Cardiac fibroblast (primary cell): ENCODE measurements at regions not wholly inside any gene's neighbourhood (a gene's known extent, or its start where the extent isn't known, plus 50 kb on each side); places are given as distances from the start of the nearest gene placed in this dataset.

Source experiments
- DNase-seq, 2 donors: peaks; one replicate each; pipeline versions ENCODE4 v3.0.0 to v3.0.0-alpha.2; 2010; ENCODE audit warnings: low read depth in 2 of 2
- H3K4me3 ChIP-seq, 2 donors: replicated peaks in 1 of 2; 1 replicate in 1 of 2; 2 replicates in 1 of 2; pipeline ENCODE4 v1.5.1; 2011; ENCODE audit warnings: low read depth in 2 of 2, low read length in 2 of 2, mild to moderate bottlenecking in 2 of 2, moderate library complexity in 1 of 2
- TF ChIP-seq, protein P1 (sequence below): IDR thresholded peaks from one replicate; pipeline ENCODE4 v1.5.1; 2011; ENCODE audit warnings: low read depth, mild to moderate bottlenecking, low read length, inconsistent platforms

DNA sequence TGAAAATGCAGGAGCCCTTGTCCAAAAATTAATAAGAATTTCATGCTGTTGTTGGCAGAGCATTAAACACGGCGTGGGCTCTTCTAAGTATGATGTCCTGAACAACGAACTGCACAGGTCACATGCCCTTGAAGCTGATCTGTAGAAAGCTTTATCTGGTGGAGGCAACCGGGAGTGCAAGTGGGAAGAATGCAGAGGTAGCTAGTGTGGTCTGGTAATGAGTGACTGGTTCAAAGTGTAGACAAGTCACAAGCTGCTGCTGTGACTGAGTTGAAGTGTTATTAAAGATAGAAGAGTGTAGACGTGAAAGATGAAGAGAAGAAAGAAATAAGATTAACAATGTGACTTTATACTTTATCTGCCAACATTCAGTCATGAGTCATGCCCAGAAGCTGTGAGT is 361.9 kb downstream of the TTLL7 start:
- DNase-seq: no peak
- TF ChIP-seq, protein P1, sequence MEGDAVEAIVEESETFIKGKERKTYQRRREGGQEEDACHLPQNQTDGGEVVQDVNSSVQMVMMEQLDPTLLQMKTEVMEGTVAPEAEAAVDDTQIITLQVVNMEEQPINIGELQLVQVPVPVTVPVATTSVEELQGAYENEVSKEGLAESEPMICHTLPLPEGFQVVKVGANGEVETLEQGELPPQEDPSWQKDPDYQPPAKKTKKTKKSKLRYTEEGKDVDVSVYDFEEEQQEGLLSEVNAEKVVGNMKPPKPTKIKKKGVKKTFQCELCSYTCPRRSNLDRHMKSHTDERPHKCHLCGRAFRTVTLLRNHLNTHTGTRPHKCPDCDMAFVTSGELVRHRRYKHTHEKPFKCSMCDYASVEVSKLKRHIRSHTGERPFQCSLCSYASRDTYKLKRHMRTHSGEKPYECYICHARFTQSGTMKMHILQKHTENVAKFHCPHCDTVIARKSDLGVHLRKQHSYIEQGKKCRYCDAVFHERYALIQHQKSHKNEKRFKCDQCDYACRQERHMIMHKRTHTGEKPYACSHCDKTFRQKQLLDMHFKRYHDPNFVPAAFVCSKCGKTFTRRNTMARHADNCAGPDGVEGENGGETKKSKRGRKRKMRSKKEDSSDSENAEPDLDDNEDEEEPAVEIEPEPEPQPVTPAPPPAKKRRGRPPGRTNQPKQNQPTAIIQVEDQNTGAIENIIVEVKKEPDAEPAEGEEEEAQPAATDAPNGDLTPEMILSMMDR: no peak
- H3K4me3 ChIP-seq: no peak overlapping the region

DNA sequence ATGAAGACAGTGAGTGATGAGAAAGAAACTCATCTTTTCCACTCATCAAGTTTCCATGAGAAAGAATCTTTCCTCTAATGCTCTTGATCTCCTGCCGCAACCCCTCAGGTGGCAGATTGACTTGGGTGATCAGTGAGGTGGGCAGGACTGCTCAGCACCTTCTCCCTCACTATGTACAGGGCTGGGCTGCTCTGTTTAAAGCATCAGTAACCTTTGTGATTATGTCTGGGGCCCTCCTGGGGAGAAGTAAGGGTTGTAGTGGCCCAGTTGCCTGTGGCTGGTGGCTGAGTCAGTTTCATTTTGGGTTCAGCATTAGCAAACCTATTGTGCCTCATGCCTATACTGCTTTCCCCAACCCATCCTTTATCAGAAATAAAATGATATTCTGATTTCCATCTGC is 366.0 kb downstream of the TTLL7 start:
- H3K4me3 ChIP-seq: no peak overlapping the region
- TF ChIP-seq, protein P1: no peak
- no peak for DNase-seq

DNA sequence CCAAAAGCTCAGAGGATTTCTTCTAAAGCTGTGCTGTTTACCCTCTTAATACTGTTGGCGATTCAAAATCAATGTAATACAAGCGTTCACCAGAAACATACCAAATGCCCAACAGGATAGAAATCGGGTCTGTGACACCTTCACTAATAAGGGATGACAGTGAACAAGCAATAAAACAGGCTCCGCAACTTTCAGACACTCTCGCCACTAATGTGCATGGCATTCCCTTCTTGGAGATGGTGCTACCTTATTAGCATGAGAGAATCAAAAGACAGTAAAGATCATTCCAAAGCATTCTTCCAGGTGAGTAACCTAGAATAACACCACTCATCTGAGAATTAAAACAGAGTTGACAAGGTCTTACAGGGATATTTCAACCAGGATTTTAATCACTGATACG is 367.1 kb downstream of the TTLL7 start:
- H3K4me3 ChIP-seq: no peak overlapping the region
- no peak for DNase-seq

DNA sequence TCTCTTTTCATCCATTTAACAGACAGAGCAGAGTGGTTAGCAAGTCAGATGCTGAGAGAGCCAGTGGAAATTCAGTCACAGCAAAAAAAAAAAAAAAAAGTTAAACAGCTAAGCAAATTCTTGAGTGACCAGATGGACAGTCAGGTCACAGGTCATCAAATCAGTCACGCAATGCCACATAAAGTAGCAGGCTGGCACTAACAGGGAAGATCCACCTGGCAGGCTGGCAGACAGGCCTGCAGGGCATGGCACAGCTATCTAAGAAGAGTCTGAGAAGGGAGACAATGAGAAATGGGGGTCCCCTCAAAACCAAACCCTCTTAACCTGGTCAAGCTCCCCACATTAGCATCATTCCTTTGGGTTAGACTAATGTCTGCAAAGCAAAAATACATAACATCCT is 371.9 kb downstream of the TTLL7 start:
- no peak overlapping the region for H3K4me3 ChIP-seq
- DNase-seq: no peak
- TF ChIP-seq, protein P1: no peak

More for the DNA sequence above, 367.1 kb downstream of the TTLL7 start:
- TF ChIP-seq, protein P1: no peak

DNA sequence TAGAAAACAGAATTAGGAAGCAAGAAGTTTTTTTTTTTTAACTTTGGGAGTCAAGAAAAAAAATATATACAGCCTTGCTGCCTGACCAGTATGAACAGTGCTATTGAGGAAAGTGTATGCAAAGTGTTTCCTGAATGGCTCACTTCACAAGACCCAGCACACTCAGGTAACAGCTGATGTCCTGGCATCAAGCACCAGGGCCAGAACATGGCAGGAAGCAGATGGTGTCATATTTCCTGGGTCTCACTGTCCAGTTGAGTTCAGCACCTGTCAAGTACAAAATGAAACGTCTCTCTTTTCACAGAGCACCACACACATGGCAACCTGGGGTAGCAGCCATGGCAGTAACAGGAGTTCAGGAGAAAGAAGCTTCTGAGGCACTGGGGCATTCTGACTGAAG is 372.3 kb downstream of the TTLL7 start:
- DNase-seq: no peak
- H3K4me3 ChIP-seq: no peak overlapping the region
- TF ChIP-seq, protein P1: no peak

DNA sequence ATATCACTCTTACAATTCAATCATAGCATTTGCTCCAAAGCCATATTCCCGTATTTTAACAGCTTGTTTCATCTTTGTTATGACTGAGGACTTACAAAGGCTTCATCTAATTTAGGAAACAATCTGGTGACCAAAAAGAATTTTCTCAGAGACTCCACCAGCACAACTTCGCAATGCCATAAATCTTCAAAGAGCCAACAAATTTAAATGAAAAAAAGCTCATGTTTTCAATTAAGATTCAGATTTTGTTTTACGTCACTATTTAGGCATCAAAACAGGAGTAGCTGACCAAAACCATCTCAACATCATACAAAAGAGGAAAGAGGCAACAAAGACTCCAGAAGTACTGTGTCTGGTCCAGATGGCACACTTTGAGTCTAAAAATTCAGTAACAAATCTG is 373.3 kb downstream of the TTLL7 start:
- DNase-seq: no peak
- TF ChIP-seq, protein P1: no peak

DNA sequence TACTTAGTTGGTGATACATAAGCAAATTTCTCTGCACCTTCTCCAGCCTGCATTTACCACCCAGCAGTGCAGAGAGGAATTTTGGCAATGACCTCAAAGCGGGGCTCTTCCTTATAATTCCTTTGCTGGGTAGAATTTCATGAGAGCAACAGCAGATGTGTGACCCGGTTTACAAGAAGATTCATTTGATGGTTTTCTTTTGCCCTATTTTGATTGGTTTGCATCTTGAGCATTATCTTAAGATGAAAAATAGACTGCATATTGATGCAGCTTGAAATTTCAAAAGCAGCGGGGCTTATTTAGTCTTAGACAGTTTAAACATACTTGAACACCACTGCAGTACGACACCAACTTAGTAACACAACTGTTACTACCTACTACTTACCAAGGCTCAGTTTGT is 378.9 kb downstream of the TTLL7 start:
- TF ChIP-seq, protein P1: no peak
- no peak for DNase-seq
- no peak overlapping the region for H3K4me3 ChIP-seq

More for the DNA sequence above, 373.3 kb downstream of the TTLL7 start:
- no peak overlapping the region for H3K4me3 ChIP-seq
